CD4-positive, alpha-beta T cell treated with Interleukin-4 for 1 hour (primary cell): ENCODE measurements at regions not wholly inside any gene's neighbourhood (a gene's known extent, or its start where the extent isn't known, plus 50 kb on each side); places are given as distances from the start of the nearest gene placed in this dataset.

ENCODE experiments used
- DNase-seq, 2 donors: peaks; one replicate each; pipeline ENCODE4 v3.0.0-alpha.2; 2020 to 2022

DNA sequence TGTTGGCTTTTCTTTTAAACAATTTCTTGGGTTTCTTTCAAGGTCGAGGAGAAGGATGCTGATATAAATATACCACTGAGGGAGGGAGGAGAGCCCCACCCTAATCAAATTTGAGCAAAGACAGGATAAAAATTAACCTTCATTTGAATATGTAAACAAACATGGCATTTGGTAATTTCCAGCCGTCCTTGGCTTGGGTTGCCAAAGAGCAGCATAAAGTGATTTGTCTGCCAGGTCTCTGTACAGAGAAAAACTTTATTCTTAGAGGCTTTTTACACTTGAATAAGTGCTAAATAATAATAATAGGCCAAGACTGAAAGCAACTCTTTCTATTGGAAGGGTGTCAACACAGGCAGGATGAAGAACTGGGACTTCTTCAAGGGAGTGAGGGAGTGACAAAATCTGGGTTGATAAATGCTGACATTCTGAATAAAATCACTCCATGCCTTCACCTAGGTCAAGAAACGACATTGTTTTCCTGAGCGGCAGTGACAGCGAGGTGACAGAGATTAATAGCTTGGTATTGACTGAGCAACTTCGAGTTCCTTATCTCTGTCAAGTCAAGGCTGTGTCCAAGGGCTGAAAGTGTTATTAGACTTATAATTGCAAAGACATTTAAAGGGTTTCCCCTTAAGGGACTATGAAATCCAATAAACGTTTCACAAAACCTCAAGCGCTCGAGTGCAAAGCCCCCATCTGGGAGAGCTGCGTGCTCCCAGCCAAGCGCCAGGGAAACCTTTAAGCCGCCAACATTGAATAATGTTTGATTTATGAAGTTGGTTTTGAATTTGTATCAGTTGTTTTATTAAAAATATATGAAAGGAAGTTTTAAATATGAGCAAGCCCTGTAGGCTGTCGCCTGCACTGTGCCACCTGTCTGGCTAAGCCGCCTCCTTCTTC lies 269.5 kb upstream of the N4BP1 start:
- no peak for DNase-seq

DNA sequence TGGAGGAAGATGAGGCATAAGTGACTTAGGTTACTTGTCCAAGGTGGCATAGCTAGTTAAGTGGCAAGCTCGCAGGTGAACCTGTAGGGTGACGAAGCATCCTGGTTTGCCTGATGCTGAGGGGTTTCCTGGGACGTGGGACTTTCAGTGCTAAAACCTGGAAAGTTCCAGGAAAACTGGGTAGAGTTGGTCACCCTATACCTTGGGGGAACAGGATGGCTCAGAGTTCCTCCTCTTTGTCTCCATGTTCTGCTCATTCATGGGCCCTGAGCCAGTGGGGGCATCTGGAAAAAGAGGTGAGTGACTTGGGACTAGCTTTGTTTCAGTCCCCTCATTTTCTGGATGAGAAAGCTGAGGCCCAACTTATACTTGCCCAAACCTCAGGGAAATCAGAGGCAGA lies 268.0 kb upstream of the N4BP1 start:
- no peak for DNase-seq

DNA sequence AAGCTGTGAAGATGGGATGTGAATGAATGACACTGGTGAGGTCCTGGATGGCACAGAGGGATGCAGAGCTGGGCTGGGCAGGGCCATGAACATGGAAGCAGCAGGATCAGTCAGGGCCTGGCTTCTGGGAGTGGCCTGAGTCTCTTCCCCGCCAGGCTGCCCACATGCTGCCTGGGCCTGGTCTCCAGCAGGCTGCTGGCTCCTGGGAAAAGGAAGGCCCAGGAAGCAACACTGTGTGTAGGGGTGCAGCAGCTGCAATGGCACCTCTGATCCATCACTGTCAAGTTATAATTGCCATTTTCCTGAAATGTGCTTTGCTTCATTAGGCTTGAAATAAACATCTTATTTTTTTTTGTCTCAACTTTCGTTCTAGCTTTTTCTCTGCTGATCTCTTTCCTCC lies 260.2 kb upstream of the N4BP1 start:
- DNase-seq = no peak

DNA sequence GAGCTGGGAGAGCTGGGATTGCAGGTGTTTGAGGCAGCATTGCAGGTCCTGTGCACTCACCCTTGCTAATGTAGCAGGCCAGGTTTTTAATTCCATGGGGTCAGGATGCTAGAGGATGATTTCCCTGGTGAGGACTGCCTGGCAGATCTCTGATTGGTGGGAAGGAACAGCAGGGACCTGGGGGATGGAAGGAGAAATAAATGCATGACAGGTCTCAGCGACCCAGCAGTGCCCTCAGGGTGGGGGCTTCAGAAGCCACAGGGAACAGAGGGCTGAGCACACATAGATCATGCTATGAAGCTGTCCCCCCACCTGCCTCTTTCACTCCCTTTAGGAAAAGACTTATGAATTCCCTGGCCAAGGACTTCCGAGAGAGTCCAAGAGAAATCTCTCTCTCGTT lies 255.5 kb upstream of the N4BP1 start:
- DNase-seq = no peak

DNA sequence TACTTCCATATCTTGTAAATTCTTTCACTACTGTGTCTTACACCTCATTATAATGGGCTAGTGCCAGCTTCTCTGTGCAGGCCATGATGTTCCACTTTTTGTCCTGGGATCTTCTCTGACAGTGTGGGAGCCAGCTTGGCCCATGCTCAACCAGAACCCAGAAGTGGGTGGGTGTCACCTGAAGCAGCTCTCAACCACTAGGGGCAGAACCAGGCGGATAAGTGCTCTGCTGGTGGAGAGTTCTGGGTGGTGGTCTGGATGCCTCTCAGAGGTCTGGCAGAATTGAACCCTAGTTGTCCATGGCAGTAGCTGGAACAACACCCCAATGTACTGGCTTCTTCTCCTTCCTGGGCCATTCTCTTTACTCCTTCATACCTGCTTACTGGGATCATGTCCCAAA lies 254.1 kb upstream of the N4BP1 start:
- no peak for DNase-seq

DNA sequence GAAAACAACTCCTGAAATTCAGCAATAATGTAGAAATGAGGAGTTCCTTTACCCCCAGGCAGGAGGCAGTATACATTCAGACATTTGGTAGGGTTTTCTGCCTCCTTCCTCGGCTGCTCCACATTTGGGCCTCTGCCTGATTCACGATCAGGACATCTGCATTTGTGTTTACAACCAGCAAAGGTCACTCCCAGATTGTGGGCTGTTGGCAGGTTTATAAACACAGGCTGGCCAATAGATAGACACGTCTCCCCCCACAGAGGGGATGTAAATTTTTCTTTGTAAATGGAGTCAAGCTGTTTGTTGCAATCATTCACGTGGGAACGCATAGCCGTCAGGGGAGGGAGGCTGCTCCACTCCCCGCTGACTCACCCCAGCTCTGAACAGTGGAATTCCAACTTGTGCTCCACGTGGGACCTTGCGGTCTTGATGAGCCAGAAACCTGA lies 252.1 kb upstream of the N4BP1 start:
- no peak for DNase-seq

DNA sequence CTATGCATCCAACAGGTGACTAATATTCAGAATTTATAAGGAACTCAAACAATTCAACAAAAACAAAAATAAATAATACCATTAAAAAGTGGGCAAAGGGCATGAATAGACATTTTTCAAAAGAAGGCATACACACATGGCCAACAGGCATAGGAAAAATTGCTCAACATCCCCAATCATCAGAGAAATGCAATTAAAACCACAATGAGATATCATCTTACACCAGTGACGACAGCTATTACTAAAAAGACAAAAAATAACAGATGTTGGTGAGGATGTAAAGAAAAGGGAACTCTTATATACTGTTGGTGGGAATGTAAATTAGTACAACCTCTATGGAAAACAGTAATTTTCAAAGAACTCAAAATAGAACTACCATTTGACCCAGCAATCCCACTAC lies 250.4 kb upstream of the N4BP1 start:
- DNase-seq = no peak

DNA sequence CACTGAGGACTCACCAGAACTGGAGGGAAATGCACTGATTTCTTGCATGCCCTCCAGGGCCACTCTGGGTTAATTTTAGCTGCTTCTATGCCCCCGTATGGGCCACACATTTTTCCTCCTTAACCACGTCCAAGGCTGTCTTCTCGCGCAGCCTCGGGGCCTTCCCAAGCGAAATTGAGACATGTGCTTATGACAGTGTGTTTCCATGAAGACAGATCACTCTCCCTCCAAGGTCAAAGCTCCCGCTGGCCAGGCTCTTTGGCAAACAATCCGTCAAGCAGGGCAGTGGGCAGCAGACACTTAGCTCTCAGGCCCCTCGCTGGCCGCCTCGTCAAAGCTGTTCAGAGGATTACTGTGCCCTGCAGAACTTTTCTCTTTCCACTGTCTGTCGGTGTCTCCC lies 243.0 kb upstream of the N4BP1 start:
- no peak for DNase-seq

DNA sequence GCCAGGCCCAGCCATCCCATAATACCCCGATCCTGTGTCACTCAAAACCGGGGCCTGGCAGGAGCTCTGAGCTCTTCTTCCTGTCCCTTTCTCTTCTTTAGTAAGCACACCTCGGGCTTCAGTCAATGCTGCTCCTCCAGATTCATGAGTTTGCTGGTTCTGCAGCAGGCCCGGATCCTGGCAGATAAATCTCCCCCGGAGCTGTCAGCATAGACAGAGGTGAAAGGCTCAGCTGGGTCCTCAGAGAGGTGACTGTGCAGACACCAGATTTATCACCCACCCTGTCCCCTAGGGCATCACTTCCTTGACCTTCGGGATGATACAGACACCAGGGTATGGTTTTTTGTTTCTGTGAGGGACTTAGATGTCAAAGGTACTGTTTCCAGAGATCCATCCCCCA lies 242.5 kb upstream of the N4BP1 start:
- no peak for DNase-seq

DNA sequence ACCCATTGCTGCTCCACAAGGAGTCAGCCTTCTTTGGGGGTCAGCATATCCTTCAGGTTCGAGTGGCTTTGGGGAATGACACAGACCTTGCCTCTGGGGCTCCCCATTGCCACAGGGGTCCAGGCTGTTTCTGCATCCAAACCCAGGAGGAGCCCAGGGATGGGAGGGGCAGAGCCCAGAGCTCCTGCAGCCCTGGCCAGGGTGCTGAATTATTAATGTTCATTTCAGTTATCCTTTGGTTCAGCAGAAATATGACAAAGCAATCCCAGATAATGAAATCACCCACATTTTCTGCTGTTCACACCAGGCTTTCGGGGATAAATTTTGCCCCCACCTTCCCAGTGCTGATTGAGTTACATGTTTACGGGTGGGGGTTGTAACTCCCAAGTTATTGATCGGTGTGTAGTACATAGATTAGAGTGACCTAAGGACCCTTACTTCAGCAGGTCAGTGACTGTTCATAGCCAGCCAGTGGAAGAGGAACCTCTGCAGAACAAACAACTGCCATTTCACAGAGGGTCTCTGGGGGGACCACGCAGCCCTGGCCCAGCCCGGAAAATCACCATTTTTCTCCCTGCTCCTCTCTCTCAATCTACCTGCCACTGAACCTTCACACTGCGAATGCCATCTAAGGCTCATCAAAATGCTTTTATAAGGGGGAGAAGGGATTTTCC lies 240.3 kb upstream of the N4BP1 start:
- DNase-seq = no peak

DNA sequence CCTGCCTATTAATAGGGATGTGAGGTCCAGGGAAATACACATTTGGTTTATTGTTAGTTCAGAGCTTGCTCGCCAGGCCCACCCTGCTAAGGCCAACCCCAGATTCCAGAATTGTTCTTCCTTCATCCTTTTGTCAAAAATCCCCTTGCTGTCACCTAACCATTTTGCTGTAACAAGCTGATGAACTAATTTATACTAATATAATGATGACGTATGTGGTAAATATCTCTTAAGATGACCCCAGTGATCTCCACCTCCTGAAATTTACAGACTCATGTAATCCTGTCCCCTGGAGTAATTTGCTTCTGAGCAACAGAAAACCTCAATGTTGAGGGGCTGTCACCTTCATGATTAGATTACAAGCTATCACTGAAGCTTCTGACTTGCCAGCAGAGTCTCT lies 236.3 kb upstream of the N4BP1 start:
- no peak for DNase-seq

DNA sequence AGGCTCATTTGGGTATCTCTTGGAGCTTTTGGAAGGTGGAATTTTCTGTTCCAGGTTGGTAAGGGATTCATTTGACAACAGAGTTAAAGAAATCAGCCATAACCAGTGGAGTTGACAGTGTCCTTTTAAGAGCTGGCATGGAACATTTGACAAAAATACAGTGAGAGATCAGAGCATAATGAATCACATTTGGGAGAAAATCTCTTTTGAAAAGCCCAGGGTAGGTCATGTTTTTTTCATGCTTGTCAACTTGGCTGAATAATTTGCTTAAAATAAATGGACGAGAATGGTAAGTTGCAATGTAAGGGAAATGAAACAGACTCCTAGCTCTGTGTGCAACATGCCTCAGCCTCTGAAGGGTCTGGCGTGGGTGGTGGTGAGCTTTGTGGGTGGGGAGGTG lies 235.3 kb upstream of the N4BP1 start:
- DNase-seq = no peak

DNA sequence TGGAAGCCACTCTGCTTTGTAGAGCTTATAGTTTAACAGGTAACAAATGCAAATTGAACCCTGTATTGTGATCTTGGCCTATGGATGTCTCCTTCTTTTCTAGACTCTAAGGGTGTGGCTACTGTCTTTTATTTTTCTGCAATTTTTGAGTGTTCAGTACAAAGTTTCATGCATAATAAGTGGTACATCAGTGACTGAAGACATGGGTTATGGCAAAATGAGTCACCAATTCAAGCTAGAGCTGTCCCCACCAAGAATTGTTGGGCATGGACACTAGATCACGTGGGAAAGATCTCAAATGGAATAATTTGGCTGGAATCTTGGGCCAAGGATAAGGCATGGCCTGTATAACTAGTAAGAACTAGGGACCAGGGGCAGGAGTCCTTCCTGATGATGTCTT lies 228.4 kb upstream of the N4BP1 start:
- no peak for DNase-seq

DNA sequence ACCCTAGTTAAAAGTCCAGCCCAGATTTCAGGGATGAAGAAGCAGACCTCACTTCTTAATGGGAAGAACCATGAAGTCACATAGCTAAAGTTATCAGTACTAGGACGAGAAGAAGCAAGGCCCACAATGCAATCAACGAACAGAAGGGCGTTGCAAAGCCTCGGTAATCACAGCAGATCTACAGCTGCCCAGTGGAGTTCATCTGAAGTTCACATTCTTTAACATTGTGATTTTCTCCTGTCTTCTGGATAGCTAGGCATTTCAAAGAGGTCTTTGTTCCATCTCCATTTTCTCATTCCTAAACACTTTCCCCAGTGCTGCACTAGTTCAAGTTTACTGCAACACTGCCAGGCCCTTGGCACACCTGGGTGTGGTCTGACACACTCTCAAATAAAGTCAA lies 226.7 kb upstream of the N4BP1 start:
- no peak for DNase-seq

DNA sequence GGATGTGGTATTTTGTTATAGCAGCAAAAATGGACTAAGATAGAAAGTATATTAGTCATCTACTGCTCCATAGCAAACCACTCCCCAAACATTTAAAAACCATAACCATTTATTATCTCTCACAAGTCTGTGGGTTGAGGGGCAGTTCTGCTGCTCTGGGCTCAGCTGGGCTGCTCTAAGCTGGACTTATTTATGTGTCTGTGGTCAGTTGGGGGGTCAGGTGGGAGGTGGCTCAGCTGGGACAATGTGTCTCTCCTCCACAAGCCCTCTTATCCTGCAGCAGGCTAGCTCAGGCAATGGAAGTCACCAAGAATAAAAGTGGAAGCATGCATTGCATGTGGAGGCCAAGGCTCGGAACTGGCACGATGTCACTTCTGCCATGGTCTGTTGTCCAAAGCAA lies 226.1 kb upstream of the N4BP1 start:
- no peak for DNase-seq

DNA sequence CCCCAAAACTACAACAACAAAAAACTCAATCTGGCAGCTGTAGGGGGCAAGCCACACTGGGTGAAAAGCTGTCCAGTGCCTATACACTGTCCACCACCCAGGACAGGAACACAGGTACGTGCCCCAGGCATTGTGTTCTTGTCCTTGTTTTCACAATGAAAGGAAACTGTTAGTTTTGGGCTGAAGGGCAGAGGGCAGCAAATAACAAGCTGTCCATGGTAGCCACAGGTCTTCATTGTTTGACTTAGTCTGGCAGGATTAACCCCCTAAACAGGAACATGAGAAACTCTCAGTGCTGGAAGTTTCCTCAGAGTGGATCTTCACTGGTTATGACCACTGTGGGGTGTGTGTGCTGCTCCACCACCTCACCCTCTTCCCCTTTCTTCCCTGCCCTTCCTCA lies 224.6 kb upstream of the N4BP1 start:
- no peak for DNase-seq

DNA sequence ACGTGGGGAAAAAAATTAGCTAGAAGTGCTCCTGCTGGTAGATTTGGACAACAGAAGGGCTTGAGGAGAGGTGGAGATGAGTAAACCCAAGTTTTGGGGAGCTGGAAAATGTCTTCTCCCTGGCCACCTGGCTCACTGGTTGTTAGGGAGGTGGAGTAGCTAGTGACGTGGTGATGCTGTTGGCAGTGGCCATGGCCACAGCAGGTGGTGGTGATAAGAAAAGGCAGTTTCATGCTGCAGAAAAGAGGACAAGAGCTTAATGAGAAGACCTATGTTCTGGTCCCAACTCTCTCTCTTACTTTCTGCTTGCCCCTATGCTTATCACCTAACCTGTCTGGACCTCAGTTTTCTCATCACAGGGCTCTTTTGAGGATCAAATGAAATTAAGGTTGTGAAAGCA lies 223.5 kb upstream of the N4BP1 start:
- DNase-seq = no peak

DNA sequence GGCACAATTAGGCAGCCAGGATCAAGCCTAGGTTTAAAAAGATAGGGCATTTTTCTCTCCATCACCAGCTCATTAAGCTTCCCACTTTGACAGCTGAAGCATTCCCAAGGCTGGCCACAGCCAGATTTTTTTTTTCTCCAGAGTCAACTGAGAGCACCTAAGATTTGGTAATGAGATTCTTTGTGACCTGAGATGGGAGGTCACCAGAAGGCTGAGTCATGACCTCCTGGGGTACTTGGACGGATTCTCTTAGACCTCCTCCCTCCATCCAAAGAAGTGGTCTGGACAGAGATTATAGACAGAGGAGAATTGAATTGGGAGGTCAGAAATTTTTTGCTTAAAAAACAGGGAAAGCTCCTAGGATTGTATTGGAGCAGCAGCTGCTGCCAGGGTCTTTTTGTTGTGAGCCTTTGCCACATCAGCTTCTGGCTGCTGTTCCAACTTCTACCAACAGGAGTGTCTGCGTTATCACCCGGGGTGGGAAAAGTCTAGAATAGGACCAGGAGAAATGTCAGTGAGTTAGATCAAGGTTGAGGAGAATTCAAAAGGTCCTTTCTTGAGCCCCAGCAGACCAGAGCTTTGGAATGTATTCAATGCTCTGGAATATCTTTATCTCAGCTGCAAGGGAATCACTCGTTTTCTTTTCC lies 221.2 kb upstream of the N4BP1 start:
- no peak for DNase-seq

DNA sequence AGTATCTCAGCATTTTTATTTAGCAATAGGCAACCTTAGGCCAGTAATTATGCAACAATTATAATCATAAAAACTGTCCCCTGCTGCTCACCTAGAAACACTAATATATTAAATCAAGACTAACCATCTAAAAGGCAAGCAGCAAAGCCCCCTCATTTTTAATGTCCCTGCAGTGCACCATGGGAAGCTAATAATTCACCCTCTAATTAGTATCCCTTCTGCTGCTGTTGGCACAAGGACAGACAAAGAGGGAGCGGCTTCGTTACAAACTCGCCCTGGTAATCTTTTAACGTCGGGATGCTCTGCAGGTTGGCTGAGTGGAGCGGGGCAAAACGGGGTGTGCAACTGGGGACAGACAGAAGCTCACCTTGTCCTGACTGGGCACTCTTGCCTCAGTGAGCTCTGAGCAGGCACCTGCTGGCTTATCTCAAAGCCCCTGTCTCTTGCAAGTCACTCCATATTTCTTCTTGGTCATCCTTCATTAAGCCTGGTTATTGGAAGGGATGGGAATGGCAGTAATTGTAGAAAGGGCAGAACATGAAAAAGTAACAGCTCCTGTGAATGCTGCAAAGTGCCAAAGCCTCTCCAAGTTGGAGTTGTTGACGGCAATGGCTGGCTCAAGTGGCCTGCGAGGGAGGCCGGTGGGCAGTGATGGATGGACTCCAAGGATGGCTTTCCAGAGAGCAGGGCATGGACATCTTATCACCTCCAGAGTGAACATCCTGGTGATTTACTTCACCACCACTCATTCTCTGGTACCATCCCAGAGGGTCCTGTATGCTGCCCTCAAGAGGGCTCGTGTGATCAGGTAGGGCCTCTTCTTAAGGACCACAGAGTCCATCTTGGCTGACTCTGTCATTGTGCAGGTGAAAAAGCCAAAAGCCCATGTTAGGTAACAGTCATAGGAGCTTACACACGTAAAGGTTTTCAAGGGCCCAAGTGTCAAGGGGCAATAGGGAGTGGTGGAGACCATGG lies 219.6 kb upstream of the N4BP1 start:
- no peak for DNase-seq

DNA sequence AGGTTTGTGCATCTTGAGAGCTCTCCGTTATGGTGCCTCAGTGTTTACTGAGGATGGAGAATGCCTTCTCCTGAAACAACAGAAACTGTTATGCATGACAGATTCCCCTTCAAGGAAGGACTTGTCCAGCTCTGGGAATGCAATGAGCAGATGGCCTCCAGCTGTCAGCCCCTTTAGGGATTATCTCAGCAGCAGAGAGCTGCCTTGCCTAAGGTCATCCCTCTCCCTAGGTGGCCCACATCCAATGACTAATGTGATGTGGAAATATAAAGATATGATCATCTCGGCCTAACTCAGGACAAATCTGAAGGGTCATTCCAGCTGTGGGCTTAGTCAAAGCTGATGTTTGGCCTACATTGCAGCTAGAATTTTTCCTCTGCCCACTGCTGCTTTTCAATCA lies 214.3 kb upstream of the N4BP1 start:
- no peak for DNase-seq

DNA sequence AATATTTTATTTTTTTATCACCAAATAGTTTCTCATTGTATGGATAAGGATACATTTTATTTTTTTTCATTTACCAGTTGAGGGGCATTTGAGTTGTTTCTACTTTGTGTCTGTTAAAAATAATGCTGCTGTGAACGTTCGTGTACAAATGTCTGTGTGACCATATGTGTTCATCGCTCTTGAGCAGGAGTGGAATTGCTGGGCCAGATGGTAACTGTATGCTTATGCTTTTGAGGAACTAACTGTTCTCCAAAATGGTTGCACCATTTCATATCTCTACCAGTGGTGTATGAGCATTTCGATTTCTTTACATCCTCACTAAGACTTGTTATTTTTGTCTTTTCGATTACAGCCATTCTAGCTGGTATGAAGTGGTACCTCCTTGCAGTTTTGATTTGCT lies 212.5 kb upstream of the N4BP1 start:
- no peak for DNase-seq

DNA sequence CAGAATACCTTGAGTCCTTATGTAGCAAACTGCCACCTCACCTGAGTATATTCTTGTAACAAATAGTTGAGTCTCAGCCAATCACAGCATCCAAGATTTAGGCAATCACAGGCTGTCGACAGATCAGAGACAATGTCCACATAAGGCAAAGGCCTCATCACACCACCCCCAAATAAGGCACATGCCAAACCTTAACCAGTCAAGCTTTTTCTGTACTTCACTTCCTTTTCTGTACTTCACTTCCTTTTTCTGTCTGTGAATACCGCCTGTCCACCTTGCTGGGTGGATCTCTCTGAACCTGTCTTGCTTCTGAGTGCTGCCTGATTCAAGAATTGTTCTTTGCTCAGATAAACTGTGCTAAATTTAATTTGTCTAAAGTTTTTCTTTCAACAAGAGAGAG lies 210.4 kb upstream of the N4BP1 start:
- no peak for DNase-seq

DNA sequence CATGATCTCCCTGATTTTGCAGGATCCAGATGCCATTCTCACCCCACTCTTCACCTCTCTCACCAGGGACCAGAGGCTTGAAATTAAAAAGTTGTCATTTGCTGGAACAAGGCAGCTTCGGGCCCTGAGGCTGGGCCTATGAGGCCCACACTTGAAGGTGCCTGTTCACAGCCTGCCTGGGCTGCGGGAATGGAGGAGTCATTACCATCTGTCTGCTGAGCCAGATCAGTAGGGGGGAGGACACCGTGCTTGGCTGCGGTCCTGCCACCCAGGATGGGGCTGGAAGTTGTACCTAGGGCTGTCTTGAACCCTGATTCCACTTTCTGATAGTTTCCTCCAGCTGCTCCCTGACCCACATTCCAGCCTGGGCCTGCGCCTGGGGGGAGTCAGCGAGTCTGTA lies 208.3 kb upstream of the N4BP1 start:
- no peak for DNase-seq
